Neural cell (in vitro differentiated cells): ENCODE measurements at regions not wholly inside any gene's neighbourhood (a gene's known extent, or its start where the extent isn't known, plus 50 kb on each side); places are given as distances from the start of the nearest gene placed in this dataset.

Experiments used
- H2AFZ ChIP-seq: fragments of 200-600, 300-800 bp; sonication (generic), shearing (Covaris generic); 2 replicates; pipeline ENCODE4 v1.6.0; 2014; ENCODE audit warnings: low read depth, mild to moderate bottlenecking, antibody characterized with exemption, low read length, moderate library complexity
- H3F3A ChIP-seq: fragments of 200-600 bp; shearing (Covaris generic); 2 replicates; pipeline ENCODE4 v1.6.1; 2016; ENCODE audit warnings: mild to moderate bottlenecking, moderate library complexity, mixed read lengths, antibody characterized with exemption, low read length; ENCODE audit not compliant: insufficient read depth, poor library complexity, severe bottlenecking
- H3K27ac ChIP-seq: fragments of 200-600, 300-800 bp; sonication (generic), shearing (Covaris generic); 2 replicates; pipeline ENCODE4 v1.5.1; 2014; ENCODE audit warnings: mild to moderate bottlenecking, low read length, moderate library complexity
- H3K27me3 ChIP-seq: fragments of 300-800, 200-600 bp; sonication (generic), shearing (Covaris generic); 2 replicates; pipeline ENCODE4 v1.6.0; 2014; ENCODE audit warnings: mild to moderate bottlenecking, low read depth, low read length, moderate library complexity; ENCODE audit not compliant: insufficient read depth
- H3K36me3 ChIP-seq: fragments of 300-800, 200-600 bp; sonication (generic), shearing (Covaris generic); 2 replicates; pipeline ENCODE4 v1.5.1; 2014; ENCODE audit warnings: mild to moderate bottlenecking, antibody characterized with exemption, low read length, moderate library complexity; ENCODE audit not compliant: insufficient read depth
- H3K4me2 ChIP-seq: fragments of 300-800, 200-600 bp; sonication (generic), shearing (Covaris generic); 2 replicates; pipeline ENCODE4 v1.6.0; 2014; ENCODE audit warnings: mild to moderate bottlenecking, low read length
- H3K4me3 ChIP-seq: fragments of 300-800, 200-600 bp; sonication (generic), shearing (Covaris generic); 2 replicates; pipeline ENCODE4 v1.5.1; 2014; ENCODE audit warnings: mild to moderate bottlenecking, low read length, moderate library complexity
- H3K79me2 ChIP-seq: fragments of 200-600 bp; shearing (Covaris generic); replicated peaks from 2 replicates; pipeline ENCODE4 v1.6.0; 2014; ENCODE audit warnings: mild to moderate bottlenecking, low read length, moderate library complexity; ENCODE audit not compliant: insufficient read depth
- H3K9ac ChIP-seq: fragments of 300-800, 200-600 bp; sonication (generic), shearing (Covaris generic); 2 replicates; pipeline ENCODE4 v1.6.1; 2016; ENCODE audit warnings: mild to moderate bottlenecking, low read length, mixed read lengths
- H3K9me2 ChIP-seq: fragments of 200-600 bp; shearing (Covaris generic); 2 replicates; pipeline ENCODE4 v1.6.1; 2016; ENCODE audit warnings: mild to moderate bottlenecking, low read length, mixed read lengths; ENCODE audit not compliant: insufficient read depth
- H3K9me3 ChIP-seq: fragments of 200-600, 300-800 bp; sonication (generic), shearing (Covaris generic); 2 replicates; pipeline ENCODE4 v1.6.1; 2016; ENCODE audit warnings: mild to moderate bottlenecking, mixed run types, low read length, moderate library complexity, mixed read lengths
- H4K20me1 ChIP-seq: fragments of 200-600 bp; shearing (Covaris generic); 2 replicates; pipeline ENCODE4 v1.6.1; 2016; ENCODE audit warnings: mild to moderate bottlenecking, mixed run types; ENCODE audit not compliant: insufficient read depth
- EP300 ChIP-seq: fragments of 450-650 bp; conservative IDR thresholded peaks from 2 replicates; pipeline ENCODE4 v1.6.1; 2014; ENCODE audit warnings: antibody characterized with exemption, mild to moderate bottlenecking, moderate library complexity; ENCODE audit not compliant: poor library complexity, severe bottlenecking
- EZH2 ChIP-seq: fragments of 200-600, 300-800 bp; shearing (Covaris generic), sonication (generic); IDR thresholded peaks from 2 replicates; pipeline ENCODE4 v1.6.1; 2014; ENCODE audit warnings: antibody characterized with exemption, low read length, borderline replicate concordance, mild to moderate bottlenecking; ENCODE audit not compliant: insufficient read depth, poor library complexity, severe bottlenecking
- MXI1 ChIP-seq: fragments of 450-650 bp; conservative IDR thresholded peaks from 2 replicates; pipeline ENCODE4 v1.6.1; 2014; ENCODE audit warnings: antibody characterized with exemption, mild to moderate bottlenecking; ENCODE audit not compliant: poor library complexity, severe bottlenecking
- POLR2AphosphoS5 ChIP-seq: IDR thresholded peaks from 2 replicates; pipeline ENCODE4 v1.6.1; 2012
- RAD21 ChIP-seq: fragments of 450-650 bp; conservative IDR thresholded peaks from 2 replicates; pipeline ENCODE4 v1.6.1; 2014; ENCODE audit warnings: antibody characterized with exemption, mild to moderate bottlenecking, moderate library complexity
- SMC3 ChIP-seq: fragments of 450-650 bp; conservative IDR thresholded peaks from 2 replicates; pipeline ENCODE4 v1.6.1; 2014; ENCODE audit warnings: antibody characterized with exemption, mild to moderate bottlenecking, moderate library complexity; ENCODE audit not compliant: poor library complexity
- TAF1 ChIP-seq: IDR thresholded peaks from 2 replicates; pipeline ENCODE4 v1.6.1; 2012; ENCODE audit warnings: low read depth
- TF ChIP-seq, protein P1 (sequence below): IDR thresholded peaks from 2 replicates; pipeline ENCODE4 v1.6.1; 2012; ENCODE audit warnings: borderline replicate concordance
- TF ChIP-seq, protein P2 (sequence below): fragments of 450-650 bp; IDR thresholded peaks from 2 replicates; pipeline ENCODE4 v1.5.1; 2014; ENCODE audit warnings: antibody characterized with exemption, mild to moderate bottlenecking, moderate library complexity; ENCODE audit not compliant: poor library complexity, severe bottlenecking

DNA sequence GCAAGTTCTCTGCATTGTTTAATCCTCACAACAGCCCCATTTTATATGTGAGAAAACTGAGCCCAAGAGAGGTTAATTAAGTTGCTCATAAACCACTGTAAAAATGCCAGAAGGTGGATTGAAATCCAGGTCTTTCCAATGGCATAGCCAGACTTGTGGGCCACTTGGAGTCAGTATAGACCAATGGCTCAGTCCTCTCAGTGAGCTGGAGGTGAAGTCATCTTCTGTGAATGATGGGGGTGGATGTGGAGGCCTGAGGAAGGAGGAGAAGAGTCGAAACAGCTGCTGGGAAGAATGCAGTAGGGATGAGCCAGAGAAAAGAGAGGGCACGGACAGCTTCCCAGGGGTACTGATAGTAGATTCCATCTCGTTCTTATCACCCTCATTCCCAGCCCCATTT is 213.4 kb downstream of the SOX9 start:
- no peaks in the 10 kb centered on the region for H4K20me1 ChIP-seq
- no peak overlapping the region for H3K9ac ChIP-seq
- H3F3A ChIP-seq: no peaks in the 10 kb centered on the region
- no peaks in the 10 kb centered on the region for H3K9me3 ChIP-seq
- H3K4me2 ChIP-seq: no peak overlapping the region
- no peak overlapping the region for H3K4me3 ChIP-seq
- H2AFZ ChIP-seq: no peak overlapping the region
- H3K79me2 ChIP-seq: no peaks in the 10 kb centered on the region
- H3K9me2 ChIP-seq: no peaks in the 10 kb centered on the region
- H3K27ac ChIP-seq: no peak overlapping the region
- no peaks in the 10 kb centered on the region for H3K36me3 ChIP-seq
- H3K27me3 ChIP-seq: no peaks in the 10 kb centered on the region
- TF ChIP-seq EZH2 (no peak), EP300 (no peak), SMC3 (no peak), RAD21 (no peak), MXI1 (no peak), POLR2AphosphoS5 (no peak), TAF1 (no peak)
- TF ChIP-seq, protein P1, sequence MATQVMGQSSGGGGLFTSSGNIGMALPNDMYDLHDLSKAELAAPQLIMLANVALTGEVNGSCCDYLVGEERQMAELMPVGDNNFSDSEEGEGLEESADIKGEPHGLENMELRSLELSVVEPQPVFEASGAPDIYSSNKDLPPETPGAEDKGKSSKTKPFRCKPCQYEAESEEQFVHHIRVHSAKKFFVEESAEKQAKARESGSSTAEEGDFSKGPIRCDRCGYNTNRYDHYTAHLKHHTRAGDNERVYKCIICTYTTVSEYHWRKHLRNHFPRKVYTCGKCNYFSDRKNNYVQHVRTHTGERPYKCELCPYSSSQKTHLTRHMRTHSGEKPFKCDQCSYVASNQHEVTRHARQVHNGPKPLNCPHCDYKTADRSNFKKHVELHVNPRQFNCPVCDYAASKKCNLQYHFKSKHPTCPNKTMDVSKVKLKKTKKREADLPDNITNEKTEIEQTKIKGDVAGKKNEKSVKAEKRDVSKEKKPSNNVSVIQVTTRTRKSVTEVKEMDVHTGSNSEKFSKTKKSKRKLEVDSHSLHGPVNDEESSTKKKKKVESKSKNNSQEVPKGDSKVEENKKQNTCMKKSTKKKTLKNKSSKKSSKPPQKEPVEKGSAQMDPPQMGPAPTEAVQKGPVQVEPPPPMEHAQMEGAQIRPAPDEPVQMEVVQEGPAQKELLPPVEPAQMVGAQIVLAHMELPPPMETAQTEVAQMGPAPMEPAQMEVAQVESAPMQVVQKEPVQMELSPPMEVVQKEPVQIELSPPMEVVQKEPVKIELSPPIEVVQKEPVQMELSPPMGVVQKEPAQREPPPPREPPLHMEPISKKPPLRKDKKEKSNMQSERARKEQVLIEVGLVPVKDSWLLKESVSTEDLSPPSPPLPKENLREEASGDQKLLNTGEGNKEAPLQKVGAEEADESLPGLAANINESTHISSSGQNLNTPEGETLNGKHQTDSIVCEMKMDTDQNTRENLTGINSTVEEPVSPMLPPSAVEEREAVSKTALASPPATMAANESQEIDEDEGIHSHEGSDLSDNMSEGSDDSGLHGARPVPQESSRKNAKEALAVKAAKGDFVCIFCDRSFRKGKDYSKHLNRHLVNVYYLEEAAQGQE: no peak
- TF ChIP-seq, protein P2, sequence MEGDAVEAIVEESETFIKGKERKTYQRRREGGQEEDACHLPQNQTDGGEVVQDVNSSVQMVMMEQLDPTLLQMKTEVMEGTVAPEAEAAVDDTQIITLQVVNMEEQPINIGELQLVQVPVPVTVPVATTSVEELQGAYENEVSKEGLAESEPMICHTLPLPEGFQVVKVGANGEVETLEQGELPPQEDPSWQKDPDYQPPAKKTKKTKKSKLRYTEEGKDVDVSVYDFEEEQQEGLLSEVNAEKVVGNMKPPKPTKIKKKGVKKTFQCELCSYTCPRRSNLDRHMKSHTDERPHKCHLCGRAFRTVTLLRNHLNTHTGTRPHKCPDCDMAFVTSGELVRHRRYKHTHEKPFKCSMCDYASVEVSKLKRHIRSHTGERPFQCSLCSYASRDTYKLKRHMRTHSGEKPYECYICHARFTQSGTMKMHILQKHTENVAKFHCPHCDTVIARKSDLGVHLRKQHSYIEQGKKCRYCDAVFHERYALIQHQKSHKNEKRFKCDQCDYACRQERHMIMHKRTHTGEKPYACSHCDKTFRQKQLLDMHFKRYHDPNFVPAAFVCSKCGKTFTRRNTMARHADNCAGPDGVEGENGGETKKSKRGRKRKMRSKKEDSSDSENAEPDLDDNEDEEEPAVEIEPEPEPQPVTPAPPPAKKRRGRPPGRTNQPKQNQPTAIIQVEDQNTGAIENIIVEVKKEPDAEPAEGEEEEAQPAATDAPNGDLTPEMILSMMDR: no peak

DNA sequence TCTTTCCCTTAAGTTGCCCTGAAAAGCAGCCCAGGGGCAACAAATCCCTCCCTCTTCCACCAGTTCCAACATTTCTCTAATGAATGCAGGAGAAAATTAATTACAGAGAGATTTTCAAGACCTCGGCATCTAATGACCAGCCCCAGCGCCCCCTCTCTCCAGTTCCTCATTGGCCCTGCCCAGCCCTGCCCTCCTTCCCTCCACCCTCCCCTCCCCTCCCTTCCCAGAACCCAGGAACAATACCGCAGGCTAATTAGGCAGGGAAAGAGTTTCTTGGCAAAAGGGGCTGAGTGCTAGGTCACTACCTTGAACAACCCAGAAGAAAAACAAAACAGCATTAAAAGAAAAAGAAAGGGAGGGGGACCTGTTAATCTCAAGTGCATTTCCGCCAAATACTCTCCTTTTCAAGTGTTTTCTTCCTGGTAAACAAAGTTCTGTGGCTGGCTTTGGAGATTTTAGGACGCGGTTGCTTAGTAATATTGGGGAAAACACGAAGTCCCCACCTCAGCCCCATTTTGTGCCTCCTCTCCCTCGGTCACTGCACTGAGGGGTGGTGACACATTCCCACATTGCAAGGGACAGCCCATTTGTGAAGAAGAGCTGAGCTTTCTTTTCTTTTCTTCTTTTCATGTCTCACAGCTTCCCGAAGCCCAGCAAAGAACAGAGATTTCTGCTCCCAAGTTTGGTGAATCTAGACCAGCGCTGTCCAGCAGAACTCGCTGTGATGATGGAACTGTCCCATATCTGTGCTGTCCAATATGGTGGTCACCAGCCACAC is 215.4 kb downstream of the SOX9 start:
- no peak overlapping the region for H3K9ac ChIP-seq
- TF ChIP-seq POLR2AphosphoS5: no peak
- TF ChIP-seq, protein P1: no peak
- no peak for TF ChIP-seq MXI1
- no peak for TF ChIP-seq EZH2
- TF ChIP-seq SMC3: no peak
- no peak for TF ChIP-seq RAD21
- no peak for TF ChIP-seq EP300
- TF ChIP-seq, protein P2: no peak
- TF ChIP-seq TAF1: no peak
- no peak overlapping the region for H3K27ac ChIP-seq
- H3K9me3 ChIP-seq: no peaks in the 10 kb centered on the region
- no peak overlapping the region for H3K4me2 ChIP-seq
- no peaks in the 10 kb centered on the region for H3F3A ChIP-seq
- no peaks in the 10 kb centered on the region for H3K79me2 ChIP-seq
- H3K36me3 ChIP-seq: no peaks in the 10 kb centered on the region
- no peaks in the 10 kb centered on the region for H3K9me2 ChIP-seq
- H4K20me1 ChIP-seq: no peaks in the 10 kb centered on the region
- no peak overlapping the region for H2AFZ ChIP-seq
- no peak overlapping the region for H3K4me3 ChIP-seq
- no peaks in the 10 kb centered on the region for H3K27me3 ChIP-seq
